ENCODE measurements at regions not wholly inside any gene's neighbourhood (a gene's known extent, or its start where the extent isn't known, plus 50 kb on each side); places are given as distances from the start of the nearest gene placed in this dataset.

GRCh38 chr15:88739541-88739940 is 63.7 kb upstream of the ACAN start:
- TF ChIP-seq CTCF (IDR thresholded peaks at IDR 0.05) (no peak), POLR2AphosphoS5 (IDR thresholded peaks at IDR 0.05) (no peak), POLR2A (IDR thresholded peaks at IDR 0.05) (no peak)
